NCI-H748 (cell line): ENCODE measurements at regions not wholly inside any gene's neighbourhood (a gene's known extent, or its start where the extent isn't known, plus 50 kb on each side); places are given as distances from the start of the nearest gene placed in this dataset.
A peak's percentile ranks its signal among the peaks of the same experiment; 100 is the strongest.

Experiments used
- DNase-seq: peaks from one replicate; lab custom pipeline; 2025; ENCODE audit not compliant: unreplicated experiment; lab: John Stamatoyannopoulos, UW

GRCh38 chr4:89604951-89605350, 232.0 kb downstream of the SNCA start:
- DNase-seq = no peak

GRCh38 chr4:89599026-89599425, 237.9 kb downstream of the SNCA start:
- DNase-seq = no peak

- DNase-seq = peak; percentile 27
Measured at GRCh38 chr4:89598602-89599001, 238.4 kb downstream of the SNCA start.

DNA sequence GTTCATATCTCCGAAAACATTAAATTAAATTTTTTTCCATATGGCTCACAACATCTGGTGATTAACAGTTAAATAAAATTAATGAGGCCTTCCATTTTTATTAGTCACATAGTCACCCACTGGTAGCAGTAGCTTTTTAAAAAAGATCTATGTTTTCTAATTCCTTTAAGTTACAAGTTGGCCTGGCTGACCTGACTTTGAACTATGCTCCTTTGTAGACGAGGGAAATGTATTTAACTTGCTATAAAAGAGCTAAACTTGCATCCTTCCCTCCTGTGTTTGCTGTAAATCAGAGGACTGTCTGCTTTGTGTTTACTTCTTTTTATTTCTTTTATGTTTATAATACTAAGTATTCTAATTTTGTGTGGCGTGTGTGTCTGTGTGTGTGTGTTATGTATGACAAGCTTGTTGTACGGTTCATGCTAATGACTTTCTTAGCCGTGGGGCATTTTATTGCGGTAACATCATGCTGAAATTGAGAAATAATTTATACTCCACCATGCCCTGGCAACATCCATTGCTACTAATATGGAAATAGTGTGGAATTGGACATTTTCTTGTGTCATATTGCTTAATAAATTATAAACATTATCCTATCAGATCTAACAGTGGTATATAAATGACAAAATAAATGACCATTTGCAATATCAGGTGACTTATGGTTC, 241.7 kb downstream of the SNCA start:
- DNase-seq = no peak

DNA sequence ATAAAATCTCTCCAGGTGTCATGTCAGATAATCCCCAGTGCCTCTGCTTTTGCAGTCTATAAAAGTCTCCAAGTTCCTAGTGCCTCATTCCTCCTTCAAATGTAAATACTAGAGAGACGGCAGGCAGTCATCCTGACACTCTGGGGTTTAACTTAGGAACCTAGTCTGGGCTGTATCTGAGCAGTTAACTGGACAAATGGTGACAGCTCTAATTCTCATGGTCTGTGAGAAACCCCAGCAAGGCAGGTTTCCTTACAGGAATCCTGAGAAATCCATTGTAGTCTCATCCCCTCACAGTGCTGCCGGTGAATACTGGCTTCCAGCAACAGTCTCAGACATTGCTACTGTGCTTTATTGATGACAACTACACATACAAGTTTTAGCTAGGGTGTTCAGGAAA, 246.8 kb downstream of the SNCA start:
- no peak for DNase-seq

DNA sequence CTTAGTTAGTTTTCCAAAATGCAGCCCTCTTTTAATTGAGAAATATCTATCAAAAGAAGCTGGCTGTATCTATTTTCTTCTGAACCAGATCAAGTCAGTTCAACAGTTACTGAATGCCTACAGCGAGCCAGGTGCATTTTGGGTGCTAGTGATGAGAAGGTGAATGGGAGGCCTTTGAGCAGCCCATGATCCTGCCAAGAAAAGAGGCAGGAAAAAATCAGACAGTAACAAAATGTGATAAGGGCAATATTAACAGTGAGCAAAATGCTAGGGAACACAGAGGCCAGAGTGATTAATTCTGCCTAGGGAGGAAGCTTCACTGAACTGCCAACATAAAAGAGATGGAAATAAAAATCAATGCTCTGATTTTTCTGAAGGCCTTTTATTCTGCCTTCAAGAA, 248.5 kb downstream of the SNCA start:
- no peak for DNase-seq

GRCh38 chr4:89587364-89587763, 249.6 kb downstream of the SNCA start:
- DNase-seq = no peak

- DNase-seq = peak; percentile 12
Measured at GRCh38 chr4:89586864-89587263, 250.1 kb downstream of the SNCA start.

GRCh38 chr4:89586318-89586717, 250.6 kb downstream of the SNCA start:
- no peak for DNase-seq

DNA sequence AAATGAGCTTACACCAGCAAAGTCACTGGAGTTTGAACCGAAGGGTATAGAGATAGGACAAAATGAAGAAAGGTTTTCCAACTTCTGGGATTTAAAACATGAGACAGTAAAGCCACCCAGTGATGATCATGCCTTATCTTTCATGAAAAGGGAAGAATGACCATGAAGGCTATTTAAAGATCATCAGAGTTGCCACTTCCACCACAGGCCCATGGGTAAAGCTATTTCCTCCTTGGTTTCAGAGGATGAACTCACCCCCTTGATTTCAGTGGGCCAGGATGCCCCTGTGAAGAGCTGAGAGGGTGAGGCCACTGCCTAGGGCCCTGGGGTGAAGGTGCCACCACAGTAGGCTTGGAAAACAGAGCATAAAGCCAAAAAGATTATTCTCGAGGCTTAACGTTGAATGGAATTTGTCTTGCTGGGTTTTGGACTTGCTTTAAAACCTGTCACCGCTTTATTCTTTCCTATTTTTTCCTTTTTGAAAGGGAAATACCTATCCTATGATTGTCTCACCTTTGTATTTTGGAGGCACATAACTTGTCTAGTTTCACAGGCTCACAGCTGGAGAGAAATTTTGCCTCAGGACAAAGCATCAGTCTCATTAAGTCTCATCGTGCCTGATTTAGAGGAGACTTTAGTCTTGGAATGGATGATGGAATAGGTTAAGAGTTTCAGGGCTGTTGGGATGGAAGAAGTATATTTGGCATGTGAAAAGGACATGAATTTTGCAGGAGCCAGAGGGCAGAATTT, 254.0 kb downstream of the SNCA start:
- DNase-seq = no peak

- no peak for DNase-seq
Measured at GRCh38 chr4:89579771-89580170, 257.2 kb downstream of the SNCA start.

DNA sequence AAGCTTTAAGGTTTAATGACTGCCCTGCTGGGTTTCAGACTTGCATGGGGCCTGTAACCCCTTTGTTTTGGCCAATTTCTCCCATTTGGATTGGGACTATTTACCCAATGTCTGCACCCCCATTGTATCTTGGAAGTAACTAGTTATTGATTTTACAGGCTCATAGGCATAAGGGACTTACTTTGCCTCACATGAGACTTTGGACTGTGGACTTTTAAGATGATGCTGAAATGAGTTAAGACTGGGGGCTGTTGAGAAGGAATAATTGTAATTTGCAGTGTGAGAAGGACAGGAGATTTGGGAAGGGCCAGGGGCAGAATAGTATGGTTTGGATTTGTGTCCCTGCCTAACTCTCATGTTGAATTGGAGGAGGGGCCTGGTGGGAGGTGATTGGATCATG, 260.7 kb downstream of the SNCA start:
- no peak for DNase-seq

DNA sequence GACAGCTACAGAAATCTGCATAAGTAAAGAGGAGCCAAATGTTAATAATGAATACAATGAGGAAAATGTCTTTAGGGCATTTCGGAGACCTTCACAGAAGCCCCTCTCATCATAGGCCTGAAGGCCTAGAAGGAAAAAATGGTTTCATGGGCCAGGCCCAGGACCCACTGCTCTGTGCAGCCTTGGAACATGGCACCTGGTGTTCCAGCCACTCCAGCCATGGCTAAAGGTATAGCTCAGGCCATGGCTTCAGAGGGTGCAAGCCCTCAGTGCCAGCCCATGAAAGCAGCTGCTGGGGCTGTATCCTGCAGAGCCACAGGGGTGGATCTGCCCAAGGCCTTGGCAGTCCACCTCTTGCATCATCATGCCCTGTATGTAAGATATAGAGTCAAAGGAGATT, 261.1 kb downstream of the SNCA start:
- no peak for DNase-seq

DNA sequence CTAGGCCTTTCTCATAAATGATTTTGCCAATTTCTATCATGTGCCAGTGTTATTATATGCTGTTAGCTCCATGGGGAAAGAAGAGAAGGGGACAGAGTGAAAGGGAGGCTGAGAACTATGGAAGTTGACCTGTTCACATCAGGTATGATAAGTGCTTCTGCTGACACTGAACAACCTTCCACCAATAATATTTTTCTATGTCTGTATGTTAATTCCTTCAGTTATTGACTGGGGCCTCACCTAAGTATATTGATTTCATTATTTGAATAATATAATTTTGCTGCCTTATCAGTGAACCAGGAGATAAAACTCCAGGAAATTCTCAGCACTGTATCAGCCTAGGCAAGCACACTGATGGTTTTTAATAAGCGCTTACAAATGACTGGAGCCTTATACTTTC, 262.8 kb downstream of the SNCA start:
- DNase-seq = no peak

GRCh38 chr4:89573656-89574055, 263.3 kb downstream of the SNCA start:
- no peak for DNase-seq

GRCh38 chr4:89572224-89572858, 264.6 kb downstream of the SNCA start:
- peak; percentile 93 for DNase-seq

DNA sequence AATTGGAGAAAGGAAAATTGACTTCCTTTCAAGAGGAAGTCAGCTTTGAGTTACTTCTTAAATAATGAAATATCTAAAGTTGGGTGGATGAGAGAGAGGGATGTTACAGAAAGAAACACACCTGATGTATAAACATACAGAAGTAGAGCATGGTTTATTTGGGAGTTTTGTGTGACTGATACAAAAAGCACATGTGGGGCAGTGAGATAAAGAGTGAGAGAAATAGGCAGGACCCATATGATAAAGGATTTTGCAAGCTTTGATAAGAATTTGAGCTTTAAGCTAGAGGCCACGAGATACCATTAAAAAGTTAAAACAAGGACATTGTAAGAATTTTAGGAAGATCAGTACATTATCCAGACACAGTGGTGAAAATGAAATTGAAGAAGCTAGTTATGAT, 263.3 kb upstream of the GPRIN3 start:
- DNase-seq = no peak

DNA sequence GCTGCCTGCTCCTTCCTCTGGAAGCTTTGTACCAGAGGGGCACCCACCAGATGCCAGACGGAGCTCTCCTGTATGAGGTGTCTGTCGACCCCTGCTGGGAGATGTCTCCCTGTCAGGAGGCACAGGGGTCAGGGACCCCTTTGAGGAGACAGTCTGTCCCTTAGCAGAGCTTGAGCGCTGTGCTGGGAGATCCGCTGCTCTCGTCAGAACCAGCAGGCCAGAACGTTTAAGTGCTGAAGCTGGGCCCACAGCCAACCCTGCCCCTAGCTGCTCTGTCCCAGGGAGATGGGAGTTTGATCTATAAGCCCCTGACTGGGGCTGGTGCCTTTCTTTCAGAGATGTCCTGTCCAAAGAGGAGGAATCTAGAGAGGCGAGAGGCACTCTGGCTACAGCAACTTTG, 260.3 kb upstream of the GPRIN3 start:
- DNase-seq = no peak

GRCh38 chr4:89563431-89563830, 255.8 kb upstream of the GPRIN3 start:
- no peak for DNase-seq

DNA sequence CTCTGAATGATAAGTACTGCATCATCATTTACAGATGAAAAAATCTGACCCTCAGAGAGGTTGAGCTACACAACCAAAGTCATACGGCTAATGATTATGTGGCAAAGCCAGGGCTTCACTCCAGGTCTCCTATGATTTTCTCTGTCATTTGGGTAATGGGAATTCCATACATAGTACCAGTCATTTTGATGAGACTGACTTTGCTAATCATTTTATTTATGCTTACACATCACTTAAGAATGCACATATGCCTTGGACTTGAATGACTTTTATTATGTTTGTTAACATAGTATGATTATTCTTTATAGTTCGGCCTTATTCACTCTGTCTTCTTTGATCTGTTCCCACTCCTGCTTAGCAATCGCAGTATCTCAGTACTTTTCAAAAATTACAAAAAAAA, 255.1 kb upstream of the GPRIN3 start:
- DNase-seq = no peak

- no peak for DNase-seq
Measured at GRCh38 chr4:89561048-89561447, 253.4 kb upstream of the GPRIN3 start.

GRCh38 chr4:89558147-89558546, 250.5 kb upstream of the GPRIN3 start:
- DNase-seq = peak; percentile 24
